ENCODE measurements at regions not wholly inside any gene's neighbourhood (a gene's known extent, or its start where the extent isn't known, plus 50 kb on each side); places are given as distances from the start of the nearest gene placed in this dataset.

- no peak for TF ChIP-seq CTCF (IDR thresholded peaks at IDR 0.05; ENCODE audit: low read depth, low read length, missing input control)
Measured at GRCh38 chr12:3371018-3371417, 120.0 kb upstream of the PRMT8 start (continued).

- 87% methylated on average over 4 of the region's 4 CpGs for WGBS
Measured at GRCh38 chr12:3375326-3375725, 115.7 kb upstream of the PRMT8 start.

More at GRCh38 chr12:3375326-3375725, 115.7 kb upstream of the PRMT8 start:
- Histone ChIP-seq H3K9ac (ENCODE audit: low read depth in 1 of 2, low read length in 2 of 2) (no peak overlapping the region), H3K4me3 (ENCODE audit: low read depth in 1 of 3, low read length in 3 of 3) (no peak overlapping the region), H3K9me3 (ENCODE audit: control insufficient read depth in 4 of 4, low read length in 3 of 4) (no peaks in the 10 kb centered on the region), H3K4me1 (ENCODE audit: control insufficient read depth in 4 of 4, insufficient read depth in 4 of 4, low read length in 3 of 4) (no peaks in the 10 kb centered on the region), H3K27me3 (ENCODE audit: control insufficient read depth in 4 of 4, insufficient read depth in 4 of 4, low read length in 3 of 4) (no peaks in the 10 kb centered on the region), H3K27ac (ENCODE audit: low read depth in 1 of 2, low read length in 2 of 2) (no peak overlapping the region), H3K36me3 (ENCODE audit: control insufficient read depth in 4 of 4, insufficient read depth in 3 of 4, low read depth in 1 of 4, low read length in 3 of 4) (no peaks in the 10 kb centered on the region)
- no peak for TF ChIP-seq FOXA2 (IDR thresholded peaks at IDR 0.05)
- TF ChIP-seq CTCF (IDR thresholded peaks at IDR 0.05; ENCODE audit: low read depth, low read length, missing input control) = no peak
- no peak for TF ChIP-seq ATF3 (IDR thresholded peaks at IDR 0.05)
- TF ChIP-seq REST (IDR thresholded peaks at IDR 0.05) = no peak
- TF ChIP-seq TAF1 (conservative IDR thresholded peaks at IDR 0.05) = no peak
- TF ChIP-seq SP1 (IDR thresholded peaks at IDR 0.05) = no peak
- TF ChIP-seq HNF4A (conservative IDR thresholded peaks at IDR 0.05) = no peak
- TF ChIP-seq ZBTB33 (IDR thresholded peaks at IDR 0.05) = no peak
- no peak for TF ChIP-seq MAX (IDR thresholded peaks at IDR 0.05)
- no peak for TF ChIP-seq RXRA (IDR thresholded peaks at IDR 0.05)
- no peak for TF ChIP-seq JUND (IDR thresholded peaks at IDR 0.05)
- no peak for TF ChIP-seq GABPA (IDR thresholded peaks at IDR 0.05 in 1 of 2, conservative IDR thresholded peaks at IDR 0.05 in 1 of 2)
- DNase-seq (ENCODE audit: low spot score) = no peak
